ENCODE measurements at regions not wholly inside any gene's neighbourhood (a gene's known extent, or its start where the extent isn't known, plus 50 kb on each side); places are given as distances from the start of the nearest gene placed in this dataset.

- intact Hi-C loops (cut with DNase I) = no loop called here
These were observed 297.3 kb upstream of the JAG1 start for GRCh38 chr20:10971096-10971495.

GRCh38 chr20:10972219-10972860 lies 298.5 kb upstream of the JAG1 start:
- intact Hi-C loops (cut with DNase I) = no loop called here
- no peak for DNase-seq (ENCODE audit: low spot score)

More at GRCh38 chr20:10971096-10971495, 297.3 kb upstream of the JAG1 start:
- DNase-seq (ENCODE audit: low spot score) = no peak

GRCh38 chr20:10976051-10976450 lies 302.3 kb upstream of the JAG1 start:
- intact Hi-C loops (cut with DNase I) = no loop called here
- no peak for DNase-seq (ENCODE audit: low spot score)

DNA sequence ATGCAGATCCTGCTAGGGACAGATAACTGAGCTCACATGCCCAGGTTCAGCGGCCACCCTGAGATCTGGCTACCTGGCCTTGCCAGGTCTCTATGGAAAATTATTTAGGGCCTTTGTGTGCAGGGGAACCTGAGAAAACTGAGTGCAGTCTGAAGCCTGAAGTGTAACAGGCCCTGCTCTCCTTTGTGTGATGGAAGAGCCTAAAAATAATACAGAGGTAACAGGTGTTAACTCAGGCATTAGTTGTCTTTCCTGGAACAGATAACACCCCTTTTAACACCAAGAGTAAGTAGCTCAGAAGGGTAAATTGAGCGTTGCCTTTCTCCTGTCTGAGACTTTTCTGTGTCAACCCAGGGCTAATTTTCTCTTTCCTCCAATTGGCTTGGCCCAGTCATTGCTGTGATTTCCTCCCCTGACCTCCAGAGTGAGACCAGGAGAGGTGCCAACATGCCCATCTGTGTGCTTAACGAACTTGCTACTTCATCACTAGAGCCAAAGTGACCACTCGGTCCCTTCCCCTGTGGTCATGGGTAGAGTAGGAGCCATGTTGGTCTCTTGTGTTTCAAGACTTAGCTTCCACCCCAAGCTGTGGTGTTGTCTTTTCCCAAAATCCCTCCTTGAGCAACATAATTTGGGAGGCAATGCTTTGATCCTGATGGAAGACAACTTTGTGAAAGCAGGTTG lies 304.4 kb upstream of the JAG1 start:
- intact Hi-C loops (cut with DNase I) = loop anchor here (2.0 kb wide), 1 partner anchor 43 kb away; no protein-coding TSS in a partner anchor

DNA sequence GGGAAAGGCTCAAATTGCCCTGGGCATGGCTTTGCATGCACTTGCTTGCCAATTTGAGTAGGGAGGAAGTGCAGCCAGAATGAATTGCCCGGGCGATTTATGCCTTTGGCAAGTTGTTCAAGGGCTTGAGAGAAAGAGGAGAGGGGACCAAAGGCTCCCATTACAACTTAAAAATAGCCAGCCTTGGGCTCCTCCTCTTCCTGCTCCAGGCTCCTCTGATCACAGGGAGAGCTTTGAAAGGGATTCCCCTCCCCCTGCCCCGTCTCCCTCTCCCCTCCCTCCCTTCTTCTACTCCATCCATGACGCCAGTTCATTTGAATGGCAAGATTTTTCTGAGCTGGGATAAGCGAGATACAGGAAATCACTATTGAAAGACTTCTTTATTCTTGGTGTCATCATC lies 304.9 kb upstream of the JAG1 start:
- DNase-seq (ENCODE audit: low spot score) = no peak
- intact Hi-C loops (cut with DNase I) = loop anchor here (2.0 kb wide), 1 partner anchor 42 kb away; no protein-coding TSS in a partner anchor

More for the DNA sequence above, 304.4 kb upstream of the JAG1 start:
- no peak for DNase-seq (ENCODE audit: low spot score)

GRCh38 chr20:10982692-10983091 lies 308.9 kb upstream of the JAG1 start:
- intact Hi-C loops (cut with DNase I) = loop anchor here (2.0 to 10.0 kb wide), 4 partner anchors 82 to 308 kb away; partner anchors contain the start of gene JAG1
- DNase-seq (ENCODE audit: low spot score) = peak; percentile 83

DNA sequence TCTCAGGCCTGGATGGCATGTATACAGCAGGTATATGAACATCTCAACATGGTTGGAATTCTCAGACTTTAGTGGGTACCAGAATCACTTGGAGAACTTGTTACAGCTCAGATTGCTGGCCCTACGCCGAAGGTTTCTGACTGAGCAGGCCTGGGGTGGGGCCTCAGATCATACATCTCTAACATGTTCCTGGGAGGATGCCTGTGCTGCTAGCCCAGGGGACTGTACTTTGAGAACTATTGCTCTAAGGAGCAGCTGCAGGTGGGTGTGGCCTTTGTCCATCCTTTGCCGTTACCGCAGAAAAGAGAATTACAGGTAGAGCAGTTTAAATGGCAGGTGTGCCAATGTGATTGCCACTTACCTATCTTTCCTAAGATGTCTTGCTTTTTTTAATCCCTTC lies 310.5 kb upstream of the JAG1 start:
- no peak for DNase-seq (ENCODE audit: low spot score)
- intact Hi-C loops (cut with DNase I) = loop anchor here (5.0 to 10.0 kb wide), 3 partner anchors 123 to 309 kb away; partner anchors contain the start of gene JAG1

GRCh38 chr20:10984913-10985312 lies 311.1 kb upstream of the JAG1 start:
- intact Hi-C loops (cut with DNase I) = loop anchor here (5.0 to 10.0 kb wide), 3 partner anchors 122 to 310 kb away; partner anchors contain the start of gene JAG1
- DNase-seq (ENCODE audit: low spot score) = no peak

DNA sequence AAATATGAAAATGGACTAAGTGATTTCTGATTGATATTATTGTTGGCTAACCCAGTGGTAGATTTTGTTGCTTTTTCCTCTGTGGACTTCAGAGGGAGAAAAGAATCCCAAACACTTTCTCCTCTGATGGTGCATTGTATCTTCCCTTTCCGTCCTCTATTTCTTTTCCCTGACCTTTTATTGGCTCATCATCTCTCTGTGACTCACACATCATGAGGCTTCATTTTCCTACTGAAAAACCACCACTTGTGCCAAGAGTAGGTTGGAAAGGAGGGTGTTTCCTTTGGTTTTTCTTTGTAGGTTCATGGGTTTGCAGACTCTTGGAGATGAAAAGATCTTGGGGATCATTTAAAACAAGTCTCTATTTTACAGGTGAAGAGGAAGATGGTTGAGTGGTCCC lies 311.7 kb upstream of the JAG1 start:
- intact Hi-C loops (cut with DNase I) = loop anchor here (10.0 kb wide), 1 partner anchor 311 kb away; the partner anchor contains the start of gene JAG1
- DNase-seq (ENCODE audit: low spot score) = no peak

GRCh38 chr20:10986586-10986985 lies 312.8 kb upstream of the JAG1 start:
- intact Hi-C loops (cut with DNase I) = loop anchor here (10.0 kb wide), 1 partner anchor 312 kb away; the partner anchor contains the start of gene JAG1
- no peak for DNase-seq (ENCODE audit: low spot score)

DNA sequence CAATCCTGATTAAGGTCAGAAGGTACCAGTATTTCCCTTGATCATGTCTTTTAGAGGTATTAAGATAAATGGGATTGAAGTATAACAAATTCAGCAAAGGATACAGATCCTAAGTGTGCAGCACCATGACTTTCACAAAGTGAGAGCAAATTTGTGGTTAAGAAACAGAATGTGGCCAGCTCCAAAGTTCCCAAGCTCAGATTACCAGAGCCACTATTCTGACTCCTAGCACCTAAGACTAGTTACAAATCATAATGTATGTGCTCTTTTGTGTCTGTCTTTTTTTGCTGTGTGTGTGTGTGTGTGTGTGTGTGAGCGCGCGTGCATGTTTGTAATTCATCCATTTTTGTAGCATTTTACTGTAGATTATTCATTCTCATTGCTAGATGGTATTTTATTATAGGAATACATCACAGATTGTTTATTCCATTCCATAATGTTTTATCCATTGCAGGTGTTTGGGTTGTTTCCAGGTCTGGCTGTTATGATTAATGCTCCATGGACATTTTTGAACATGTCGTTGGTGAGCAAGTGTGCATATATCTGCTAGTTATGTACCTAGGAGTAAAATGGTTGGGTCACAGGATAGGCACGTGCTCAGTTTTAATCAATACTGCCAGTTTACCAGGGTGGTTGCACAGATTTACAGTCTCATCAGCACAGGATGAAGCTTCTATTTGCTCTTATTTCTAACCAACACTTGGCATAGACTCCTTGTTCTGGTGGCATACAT lies 314.0 kb upstream of the JAG1 start:
- DNase-seq (ENCODE audit: low spot score) = no peak
- intact Hi-C loops (cut with DNase I) = loop anchor here (10.0 kb wide), 1 partner anchor 313 kb away; the partner anchor contains the start of gene JAG1

GRCh38 chr20:10990625-10991382 lies 317.0 kb upstream of the JAG1 start:
- intact Hi-C loops (cut with DNase I) = no loop called here

DNA sequence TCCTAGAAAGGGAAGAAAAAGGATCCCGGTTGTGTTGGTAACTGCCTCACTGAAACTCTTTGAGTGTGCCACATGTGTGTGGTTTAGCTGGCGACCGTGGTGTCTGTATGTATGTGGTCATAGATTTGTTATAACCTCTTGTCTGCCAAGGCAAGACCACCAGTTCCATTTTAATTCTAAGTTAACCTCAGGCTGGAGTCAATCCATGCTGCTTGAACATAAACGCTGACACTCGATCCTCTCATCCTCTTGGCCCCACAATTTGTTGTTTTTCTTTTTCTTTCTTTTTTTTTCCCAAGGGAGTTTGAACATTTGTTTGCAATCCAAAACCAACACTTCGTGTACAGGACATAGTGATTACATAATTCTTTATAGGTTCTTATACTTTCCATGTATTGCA lies 318.9 kb upstream of the JAG1 start:
- intact Hi-C loops (cut with DNase I) = no loop called here
- no peak for DNase-seq (ENCODE audit: low spot score)

More at GRCh38 chr20:10990625-10991382, 317.0 kb upstream of the JAG1 start:
- DNase-seq (ENCODE audit: low spot score) = no peak

- DNase-seq (ENCODE audit: low spot score) = no peak
- intact Hi-C loops (cut with DNase I) = no loop called here
These were observed 321.3 kb upstream of the JAG1 start for GRCh38 chr20:10994991-10995700.

- intact Hi-C loops (cut with DNase I) = no loop called here
- DNase-seq (ENCODE audit: low spot score) = no peak
These were observed 324.7 kb upstream of the JAG1 start for GRCh38 chr20:10998476-10998875.

DNA sequence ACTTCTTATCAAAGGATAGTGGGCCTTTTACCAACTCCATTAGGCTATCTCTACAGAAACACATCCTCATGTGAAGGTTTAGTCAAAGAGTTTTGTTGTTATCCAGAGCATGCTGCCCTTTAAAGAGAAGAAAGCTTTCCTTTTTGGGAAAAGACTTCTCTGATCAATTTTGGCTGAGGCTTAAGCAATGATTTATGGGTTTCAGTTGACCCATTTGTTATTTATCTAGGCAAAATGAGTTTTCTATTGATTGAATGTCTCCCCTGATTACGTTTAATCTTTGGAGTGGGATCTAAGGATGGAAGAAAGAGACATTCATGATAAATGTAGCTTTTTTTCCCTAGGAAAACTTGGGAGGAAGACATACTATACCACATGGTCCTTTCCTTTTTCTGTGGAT lies 326.6 kb upstream of the JAG1 start:
- DNase-seq (ENCODE audit: low spot score) = no peak
- intact Hi-C loops (cut with DNase I) = no loop called here

- no peak for DNase-seq (ENCODE audit: low spot score)
- intact Hi-C loops (cut with DNase I) = no loop called here
These were observed 327.5 kb upstream of the JAG1 start for GRCh38 chr20:11001302-11001701.

GRCh38 chr20:11001764-11002540 lies 328.2 kb upstream of the JAG1 start:
- intact Hi-C loops (cut with DNase I) = no loop called here
- no peak for DNase-seq (ENCODE audit: low spot score)

Data from cardiac septum (tissue), 1 donor.